ENCODE measurements at regions not wholly inside any gene's neighbourhood (a gene's known extent, or its start where the extent isn't known, plus 50 kb on each side); places are given as distances from the start of the nearest gene placed in this dataset.
"Not testable (repeated sequence)": the region's sequence is repeated elsewhere in the genome, so short reads cannot be mapped to it uniquely, and the experiment has no call there.

DNA sequence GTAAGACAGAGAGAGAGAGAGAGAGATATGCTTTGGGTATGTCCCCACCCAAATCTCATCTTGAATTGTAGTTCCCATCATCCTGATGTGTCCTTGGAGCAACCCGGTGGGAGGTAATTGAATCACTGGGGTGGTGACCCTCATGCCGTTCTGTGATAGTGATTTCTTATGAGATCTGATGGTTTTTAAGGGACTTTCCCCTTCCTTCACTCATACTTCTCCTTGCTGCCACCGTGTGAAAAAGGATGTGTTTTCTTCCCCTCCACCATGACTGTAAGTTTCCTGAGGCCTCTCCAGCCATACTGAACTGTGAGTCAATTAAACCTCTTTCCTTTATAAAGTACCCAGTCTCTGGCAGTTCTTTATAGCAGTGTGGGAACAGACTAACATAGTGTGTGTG lies 60.3 kb downstream of the EOMES start:
- DNase-seq = no peak

- DNase-seq = peak in 1 of 2 experiments; percentile 30
Observed at GRCh38 chr3:27659279-27660021, 62.7 kb downstream of the EOMES start.

- no peak for DNase-seq
Observed at GRCh38 chr3:27658741-27659140, 63.4 kb downstream of the EOMES start.

GRCh38 chr3:27657871-27658270 lies 64.3 kb downstream of the EOMES start:
- no peak for DNase-seq

- DNase-seq = no peak
Observed at GRCh38 chr3:27657404-27657803, 64.7 kb downstream of the EOMES start.

DNA sequence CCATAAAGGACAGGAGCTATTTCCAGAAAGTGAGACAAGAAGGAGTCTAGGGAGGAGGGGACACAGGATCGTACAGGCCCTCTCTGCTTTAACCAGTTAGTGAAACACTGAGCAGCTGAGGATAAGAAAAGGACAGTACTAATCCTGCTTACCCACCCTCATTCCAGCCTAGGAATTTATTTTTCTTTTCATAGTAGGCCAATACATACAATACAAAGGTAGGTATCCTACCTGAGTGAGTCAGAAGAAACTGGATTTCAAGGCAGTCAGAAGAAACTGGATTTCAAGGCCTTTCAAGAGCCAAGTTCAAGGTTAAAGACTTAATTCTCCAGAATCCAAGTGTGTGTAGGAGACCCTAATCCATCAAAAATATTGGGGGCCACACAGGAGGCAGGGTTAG lies 65.3 kb downstream of the EOMES start:
- DNase-seq = no peak

GRCh38 chr3:27655547-27655946 lies 66.6 kb downstream of the EOMES start:
- no peak for DNase-seq

DNA sequence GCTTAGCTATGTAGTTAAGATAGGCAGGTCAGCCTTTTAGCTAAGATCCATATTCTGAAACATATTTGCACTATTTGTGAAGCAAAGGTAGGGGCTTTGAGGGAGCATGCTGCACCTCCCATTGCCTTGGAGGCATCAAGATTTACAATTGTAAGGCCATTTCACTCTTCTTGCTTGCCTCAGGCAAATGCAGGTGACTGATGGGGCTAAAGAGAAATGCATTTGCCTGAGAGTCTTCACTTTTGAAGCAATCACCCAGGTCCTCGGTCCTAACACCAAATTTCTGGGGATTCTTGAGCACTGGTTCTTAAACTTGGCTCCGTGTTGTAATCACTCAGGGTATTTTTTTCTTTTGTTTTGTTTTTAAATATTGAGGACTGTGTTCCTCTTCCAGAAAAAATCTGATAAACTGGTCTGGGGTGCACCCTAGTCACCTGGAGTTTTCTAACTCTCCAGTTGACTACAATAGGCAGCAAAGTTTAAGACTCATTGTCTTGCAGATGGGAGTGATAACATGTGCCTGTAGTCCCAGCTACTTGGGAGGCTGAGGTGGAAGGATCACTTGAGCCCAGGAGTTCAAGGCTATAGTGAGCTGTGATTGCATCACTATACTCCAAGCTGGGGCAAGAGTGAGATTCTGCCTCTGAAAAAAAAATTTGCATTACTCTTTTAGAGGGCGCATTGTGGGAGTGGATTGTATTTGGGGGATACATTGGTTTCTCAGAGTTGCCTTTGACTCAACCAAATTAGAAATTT lies 68.1 kb downstream of the EOMES start:
- DNase-seq = no peak

DNA sequence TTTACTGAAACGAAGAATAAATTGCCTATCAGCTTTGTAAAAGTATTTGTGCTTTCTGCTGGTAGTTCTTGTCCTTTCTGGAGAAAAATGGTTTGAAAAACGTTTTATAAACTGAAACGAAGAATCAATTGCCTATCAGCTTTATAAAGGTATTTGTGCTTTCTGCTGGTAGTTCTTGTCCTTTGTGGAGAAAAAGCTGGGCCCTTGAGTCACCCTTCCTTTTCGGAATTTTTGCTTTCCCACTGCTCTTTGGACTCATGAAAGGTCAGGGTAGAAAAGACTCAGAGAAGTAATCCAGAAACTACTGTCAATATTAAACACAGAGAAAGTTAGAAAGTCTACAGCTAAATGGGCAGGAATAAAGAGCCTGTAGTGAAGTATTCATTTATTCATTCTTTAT lies 72.8 kb downstream of the EOMES start:
- no peak for DNase-seq

DNA sequence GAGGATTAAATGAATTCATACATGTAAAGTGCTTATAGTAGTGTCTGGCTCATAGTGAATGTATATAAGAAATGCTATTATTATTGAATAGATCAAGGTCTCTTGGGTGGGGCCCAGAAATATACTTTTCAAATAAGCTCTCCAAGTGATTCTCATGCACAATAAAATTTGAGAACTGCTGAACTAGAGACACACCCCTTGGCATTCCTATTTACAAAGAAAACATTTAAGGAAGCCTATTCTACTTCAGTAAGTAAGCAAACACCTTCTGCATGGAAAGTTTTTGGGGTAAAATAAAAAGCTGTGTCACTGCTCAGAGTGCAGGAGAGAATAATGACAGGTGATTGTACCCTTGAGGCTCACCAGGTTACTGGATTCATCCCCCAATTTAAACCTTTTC lies 75.2 kb downstream of the EOMES start:
- DNase-seq = no peak

DNA sequence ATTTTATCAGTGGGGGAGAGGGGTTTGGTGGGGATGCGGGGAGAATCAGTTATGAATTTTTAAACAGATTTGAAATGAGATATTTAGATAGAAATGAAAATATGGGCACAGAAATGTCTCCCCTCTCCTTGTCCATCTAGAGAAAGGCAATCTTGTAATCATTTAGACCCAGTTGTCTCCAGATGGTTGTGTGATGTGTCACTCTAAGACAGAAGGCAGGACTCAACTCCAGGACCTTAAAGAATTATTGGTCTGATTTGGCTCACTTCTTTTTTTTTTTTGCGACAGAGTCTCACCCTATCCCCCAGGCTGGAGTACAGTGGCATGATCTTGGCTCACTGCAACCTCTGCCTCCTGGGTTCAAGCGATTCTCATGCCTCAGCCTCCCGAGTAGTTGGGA lies 77.2 kb downstream of the EOMES start:
- no peak for DNase-seq

GRCh38 chr3:27643355-27643754 lies 78.8 kb downstream of the EOMES start:
- no peak for DNase-seq

DNA sequence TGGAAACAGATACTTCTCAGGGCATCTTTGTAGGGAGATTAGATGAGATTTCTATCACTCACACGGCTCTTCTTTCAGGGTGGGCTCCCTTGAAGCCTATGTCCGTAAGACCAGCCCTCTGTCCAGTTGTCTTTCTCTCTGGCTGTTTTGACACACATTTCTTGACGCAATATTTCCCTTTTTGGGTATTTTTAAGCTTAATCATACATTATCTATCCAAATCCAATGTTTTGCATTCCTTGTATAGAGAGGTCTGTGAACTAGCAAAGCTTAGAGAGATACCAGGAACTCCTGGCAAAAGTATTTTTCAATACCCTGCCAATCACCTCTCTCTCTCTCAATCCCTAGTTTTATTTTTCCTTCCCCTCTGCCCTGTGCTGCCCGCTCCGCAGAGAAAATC lies 79.3 kb downstream of the EOMES start:
- DNase-seq = no peak

DNA sequence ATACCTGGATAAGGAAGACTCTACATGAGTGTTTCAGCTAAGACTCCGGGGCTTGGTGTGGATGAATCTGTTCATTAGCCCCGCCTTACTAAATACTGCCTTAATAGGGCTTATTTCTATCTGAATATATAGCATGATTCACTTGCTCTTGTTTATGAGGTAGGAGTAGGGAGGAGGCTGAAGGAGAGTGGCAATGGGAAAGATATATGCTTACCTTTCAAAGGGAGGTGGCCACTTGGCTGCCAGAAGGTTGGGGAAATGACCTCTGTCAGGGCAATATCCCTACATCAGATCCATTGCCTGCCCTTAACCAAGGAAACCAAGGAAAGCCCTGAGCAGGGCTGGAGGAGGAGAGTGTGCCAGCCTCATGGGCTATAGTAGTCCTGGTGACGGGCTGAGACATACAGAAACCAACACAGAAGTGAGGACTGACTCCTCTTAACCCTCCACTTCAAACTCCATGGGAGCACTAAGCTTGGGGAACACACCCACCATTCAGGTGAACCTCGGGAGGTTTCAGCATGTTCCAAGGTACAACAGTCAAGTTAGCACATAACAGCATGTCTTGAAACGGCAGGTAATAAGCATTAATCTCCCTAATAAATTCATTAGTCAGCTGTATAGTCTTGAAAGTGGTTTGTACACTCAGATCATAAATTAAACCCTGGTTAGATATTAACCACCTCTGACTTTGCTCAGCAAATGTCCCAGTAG lies 80.1 kb downstream of the EOMES start:
- no peak for DNase-seq

GRCh38 chr3:27641271-27641800 lies 80.8 kb downstream of the EOMES start:
- DNase-seq = no peak

DNA sequence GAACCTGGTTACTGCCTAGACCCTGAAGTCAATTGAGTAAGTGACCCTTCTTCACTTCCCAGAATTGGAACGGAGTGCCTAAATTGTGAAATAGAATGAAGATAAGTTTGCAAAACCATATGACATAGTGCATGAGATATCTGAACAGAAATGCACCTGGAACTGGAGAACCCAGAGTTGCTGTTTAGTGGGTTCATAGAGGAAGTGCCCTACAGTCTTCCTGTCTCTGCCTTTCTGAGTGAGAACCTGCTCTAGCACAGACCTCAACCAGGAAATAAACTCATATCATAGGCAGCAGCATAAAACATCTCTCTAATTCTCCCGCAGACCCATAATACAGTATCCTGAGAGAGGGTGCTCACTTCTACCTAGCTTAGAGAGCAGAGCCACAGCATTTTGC lies 82.9 kb downstream of the EOMES start:
- DNase-seq = no peak

GRCh38 chr3:27638594-27638993 lies 83.5 kb downstream of the EOMES start:
- no peak for DNase-seq

GRCh38 chr3:27637346-27637995 lies 84.7 kb downstream of the EOMES start:
- DNase-seq = no peak

- DNase-seq = not testable (repeated sequence)
Observed at GRCh38 chr3:27635006-27635405, 87.1 kb downstream of the EOMES start.

- DNase-seq = peak; percentile 34 to 51
Observed at GRCh38 chr3:27633224-27633545, 88.9 kb downstream of the EOMES start.

DNA sequence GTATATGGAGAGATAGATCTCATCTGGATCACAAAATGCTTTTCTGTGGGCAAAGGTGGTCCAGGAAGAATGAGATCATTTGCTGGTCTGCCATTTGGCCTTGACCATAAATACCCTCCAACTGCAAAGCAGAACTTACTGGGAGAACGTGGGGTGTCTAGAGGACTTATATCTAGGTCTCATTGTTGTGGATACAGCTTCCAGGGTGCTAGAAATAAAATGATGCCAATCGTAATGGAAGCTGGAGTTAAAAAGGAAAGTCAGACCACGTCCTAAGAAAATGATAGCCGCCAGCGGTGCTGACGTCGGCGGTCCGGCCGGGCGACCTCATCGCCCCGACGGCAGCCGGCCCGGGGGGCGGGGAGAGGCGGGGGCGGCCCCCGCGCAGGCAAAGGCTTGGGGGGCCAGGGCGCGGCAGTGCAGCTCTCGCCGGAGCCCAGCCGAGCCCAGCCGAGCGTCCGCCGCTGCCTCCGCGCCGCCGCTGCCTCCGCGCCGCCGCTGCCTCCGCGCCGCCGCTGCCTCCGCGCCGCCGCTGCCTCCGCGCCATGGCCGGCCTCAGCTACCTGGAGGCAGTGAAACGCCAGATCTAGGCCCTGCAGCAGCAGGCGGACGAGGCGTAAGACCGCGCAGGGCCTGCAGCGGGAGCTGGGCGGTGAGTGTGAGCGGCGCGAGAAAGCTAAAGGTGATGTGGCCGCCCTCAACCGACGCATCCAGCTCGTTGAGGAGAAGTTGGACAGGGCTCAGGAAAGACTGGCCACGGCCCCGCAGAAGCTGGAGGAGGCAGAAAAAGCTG lies 89.5 kb downstream of the EOMES start:
- peak; percentile 63 to 71 for DNase-seq

- DNase-seq = no peak
Observed at GRCh38 chr3:27630885-27631284, 91.2 kb downstream of the EOMES start.

All from SHP77 (cell line).